GM20431 (cell line): ENCODE measurements at regions not wholly inside any gene's neighbourhood (a gene's known extent, or its start where the extent isn't known, plus 50 kb on each side); places are given as distances from the start of the nearest gene placed in this dataset.
"Not testable (repeated sequence)": the region's sequence is repeated elsewhere in the genome, so short reads cannot be mapped to it uniquely, and the experiment has no call there.

Experiments
- in situ Hi-C: fragments of 300-500 bp; cut with MseI, MboI; formaldehyde crosslinking; loops from one replicate; pipeline ENCODE4 v1.15.0; 2020; ENCODE audit warnings: low sequenced_read_pairs; ENCODE audit not compliant: unreplicated experiment

GRCh38 chr21:22132358-22133071 is 1134.3 kb downstream of the NCAM2 start:
- in situ Hi-C loops = no loop called here

DNA sequence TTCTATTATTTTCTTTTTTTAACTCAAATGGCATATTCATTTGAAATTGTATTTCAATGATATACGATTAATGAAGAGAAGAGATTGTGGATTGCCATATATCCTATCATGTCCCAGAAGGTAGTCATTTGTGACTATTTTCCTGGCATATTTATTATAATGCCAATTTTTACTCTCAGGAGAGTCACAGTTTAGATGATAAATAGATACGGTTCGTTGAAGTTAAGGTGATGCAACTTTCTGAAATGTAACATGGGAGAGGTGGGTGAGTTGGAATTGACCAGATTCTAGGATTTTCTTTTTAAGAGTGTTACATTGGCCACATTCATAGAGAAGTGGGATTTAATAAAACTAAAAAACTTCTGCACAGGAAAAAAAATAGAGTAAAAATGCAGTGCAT is 1138.5 kb downstream of the NCAM2 start:
- in situ Hi-C loops = no loop called here

GRCh38 chr21:22138297-22139016 is 1140.2 kb downstream of the NCAM2 start:
- in situ Hi-C loops = no loop called here

DNA sequence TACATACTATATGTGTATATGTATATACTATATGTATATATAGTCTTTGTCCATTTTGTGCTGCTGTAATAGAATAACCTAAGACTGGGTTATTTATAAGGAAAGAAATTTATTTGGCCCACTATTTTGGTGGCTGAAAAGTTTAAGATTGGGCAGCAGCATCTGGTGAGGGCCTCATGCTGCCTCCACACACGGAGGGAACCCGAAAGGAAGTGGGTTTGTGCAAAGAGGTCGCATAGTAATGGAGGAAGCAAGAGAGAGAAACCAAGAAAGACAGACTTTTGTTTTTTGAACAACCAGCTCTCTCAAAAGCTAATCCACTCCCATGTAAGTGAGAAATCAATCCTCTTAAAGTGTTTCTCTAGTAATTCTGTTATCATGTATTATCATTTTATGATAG is 1147.3 kb downstream of the NCAM2 start:
- in situ Hi-C loops = no loop called here

- in situ Hi-C loops = no loop called here
Measured at GRCh38 chr21:22154579-22155274, 1156.5 kb downstream of the NCAM2 start.

GRCh38 chr21:22164912-22165311 is 1166.7 kb downstream of the NCAM2 start:
- in situ Hi-C loops = no loop called here

GRCh38 chr21:22174746-22175145 is 1176.5 kb downstream of the NCAM2 start:
- in situ Hi-C loops = no loop called here

- in situ Hi-C loops = no loop called here
Measured at GRCh38 chr21:22189278-22189677, 1191.1 kb downstream of the NCAM2 start.

DNA sequence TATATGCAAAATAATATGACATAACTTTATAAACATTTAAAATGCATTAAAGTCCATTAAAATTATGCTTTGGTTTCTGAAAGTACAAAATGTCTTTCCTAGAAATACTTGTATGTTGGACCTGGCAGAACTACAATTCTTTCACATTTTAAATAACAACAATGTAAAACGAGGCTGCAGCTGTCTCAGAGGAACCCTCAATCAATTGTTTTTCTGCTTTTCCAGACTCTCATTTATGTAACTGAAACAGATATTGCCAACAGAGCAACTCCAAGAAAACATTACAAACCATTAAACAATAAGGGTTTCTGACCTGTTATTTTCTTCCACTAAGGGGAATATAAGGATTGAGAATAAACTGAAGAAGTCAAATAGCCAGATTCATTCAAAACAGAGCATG is 1193.4 kb downstream of the NCAM2 start:
- in situ Hi-C loops = no loop called here

DNA sequence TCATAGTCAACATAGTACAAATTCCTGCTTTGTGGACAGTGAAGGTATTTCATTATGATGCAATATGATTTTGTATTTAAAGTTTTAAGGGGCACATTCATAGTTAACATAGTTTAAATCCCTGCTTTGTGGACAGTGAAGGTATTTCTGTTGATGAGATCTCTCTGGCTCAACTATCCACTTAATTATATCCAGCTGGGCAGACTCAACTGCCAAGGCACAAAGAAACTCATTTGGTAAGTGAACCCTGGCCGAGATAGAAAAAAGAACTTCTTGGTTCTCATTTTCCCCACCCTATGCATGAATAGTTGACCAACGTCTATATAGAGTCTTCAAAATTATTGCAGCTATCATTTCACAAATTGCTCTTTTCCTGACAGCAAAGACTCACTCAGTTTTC is 1194.6 kb downstream of the NCAM2 start:
- in situ Hi-C loops = no loop called here

- in situ Hi-C loops = not testable (repeated sequence)
Measured at GRCh38 chr21:22194986-22195385, 1196.8 kb downstream of the NCAM2 start.

DNA sequence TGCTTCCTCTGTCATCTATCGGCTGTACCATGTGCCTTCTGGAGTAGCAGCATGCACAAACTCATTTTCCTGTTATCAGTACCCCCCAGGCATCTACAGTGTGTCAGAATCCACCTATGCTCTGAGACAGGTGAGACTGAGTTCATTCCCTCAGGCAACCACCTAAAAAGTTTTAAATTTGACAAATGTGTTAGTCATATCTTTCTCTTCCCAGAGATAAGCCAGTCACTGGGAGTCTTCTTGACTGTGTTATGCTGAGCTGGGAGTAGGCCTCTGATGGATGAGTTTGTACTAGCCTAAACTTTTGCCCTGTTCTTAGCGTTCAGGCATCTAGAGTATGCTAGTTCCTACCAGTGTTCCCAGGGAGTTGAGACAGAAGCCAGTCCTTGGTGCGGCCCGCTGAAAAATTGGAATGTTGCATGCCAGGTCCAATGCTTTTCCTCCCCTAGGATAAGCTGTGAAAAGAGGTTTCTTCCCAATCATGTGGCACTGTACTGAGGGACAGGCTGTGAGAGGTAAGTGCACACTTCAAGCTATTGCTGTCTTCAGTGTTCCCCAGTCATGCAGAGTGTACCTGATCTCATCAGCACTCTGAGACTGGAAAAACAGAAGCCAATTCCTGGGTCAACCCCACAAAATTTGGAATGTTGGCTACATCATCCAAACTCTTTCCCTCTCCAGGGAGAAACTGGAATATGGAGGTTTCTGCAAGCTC is 1202.3 kb downstream of the NCAM2 start:
- in situ Hi-C loops = no loop called here

- in situ Hi-C loops = no loop called here
Measured at GRCh38 chr21:22201126-22201525, 1202.9 kb downstream of the NCAM2 start.

- in situ Hi-C loops = no loop called here
Measured at GRCh38 chr21:22201669-22202068, 1203.5 kb downstream of the NCAM2 start.

DNA sequence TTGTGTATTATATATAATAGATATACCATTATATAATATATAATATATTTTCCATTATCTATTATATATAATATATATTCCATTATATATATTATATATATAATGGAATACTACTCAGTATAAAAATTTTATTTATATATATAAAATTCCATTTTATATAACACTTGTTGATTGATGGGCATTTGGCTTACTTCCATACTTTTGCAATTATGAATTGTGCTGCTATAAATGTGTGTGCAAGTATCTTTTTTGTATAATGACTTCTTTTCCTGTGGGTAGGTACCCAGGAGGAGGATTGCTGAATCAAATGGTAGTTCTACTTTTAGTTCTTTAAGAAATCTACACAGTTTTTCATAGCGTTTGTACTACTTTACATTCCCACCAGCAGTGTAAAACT is 1211.1 kb downstream of the NCAM2 start:
- in situ Hi-C loops = no loop called here

DNA sequence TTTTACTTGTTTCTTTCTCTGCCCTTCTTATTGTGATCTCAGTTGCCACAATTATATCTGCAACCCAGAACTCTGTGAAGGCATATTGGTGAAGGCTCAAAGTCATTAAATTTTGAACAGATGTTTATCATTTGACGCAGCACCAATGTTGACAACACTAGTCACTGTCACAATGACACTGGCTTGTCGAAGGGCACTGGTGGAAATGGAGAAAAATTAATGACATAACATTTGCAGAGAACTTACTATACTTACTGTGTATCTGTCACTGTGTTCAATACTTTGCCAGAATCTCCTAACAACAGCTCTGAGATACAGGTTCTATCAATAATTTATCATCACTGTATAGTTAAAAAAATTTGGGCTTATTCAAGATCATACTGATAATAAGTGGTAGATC is 1213.7 kb downstream of the NCAM2 start:
- in situ Hi-C loops = no loop called here

DNA sequence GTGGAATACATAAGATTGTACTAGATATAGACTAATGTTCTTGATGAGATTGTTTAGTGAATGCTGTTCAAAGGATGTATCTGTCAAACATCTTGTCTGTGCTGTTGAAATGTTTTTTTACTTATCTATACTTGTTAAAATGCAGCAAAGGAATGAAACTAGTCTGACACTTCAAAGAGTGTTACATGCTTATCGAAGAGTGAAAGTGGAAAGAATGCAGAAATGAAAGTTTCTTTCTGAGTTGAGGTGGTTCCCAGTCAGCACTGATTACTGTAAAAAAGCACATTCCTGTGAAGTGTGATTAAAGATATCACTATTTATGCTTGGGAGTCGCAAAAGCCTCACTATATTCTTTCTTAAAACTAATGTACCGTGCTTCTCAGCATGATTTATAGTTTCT is 1225.2 kb downstream of the NCAM2 start:
- in situ Hi-C loops = no loop called here

DNA sequence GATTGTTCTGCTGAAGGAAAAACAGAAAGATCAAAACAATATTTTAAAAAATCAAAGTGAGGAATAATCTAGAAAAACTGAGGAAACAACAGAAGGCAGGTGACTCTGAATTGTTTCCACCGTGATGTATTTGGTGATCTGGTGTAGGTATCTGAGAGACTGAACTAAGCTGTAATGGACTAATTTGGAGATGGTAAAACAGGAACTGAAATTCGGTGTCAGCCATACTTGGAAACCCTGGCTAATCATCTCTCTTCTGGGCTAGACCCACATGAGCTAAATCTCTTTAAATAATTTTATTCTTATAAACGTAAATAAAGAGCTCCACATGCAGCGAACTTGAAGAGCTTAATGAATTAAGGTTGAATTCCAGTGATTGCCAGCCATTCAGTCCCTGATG is 1226.1 kb downstream of the NCAM2 start:
- in situ Hi-C loops = no loop called here

DNA sequence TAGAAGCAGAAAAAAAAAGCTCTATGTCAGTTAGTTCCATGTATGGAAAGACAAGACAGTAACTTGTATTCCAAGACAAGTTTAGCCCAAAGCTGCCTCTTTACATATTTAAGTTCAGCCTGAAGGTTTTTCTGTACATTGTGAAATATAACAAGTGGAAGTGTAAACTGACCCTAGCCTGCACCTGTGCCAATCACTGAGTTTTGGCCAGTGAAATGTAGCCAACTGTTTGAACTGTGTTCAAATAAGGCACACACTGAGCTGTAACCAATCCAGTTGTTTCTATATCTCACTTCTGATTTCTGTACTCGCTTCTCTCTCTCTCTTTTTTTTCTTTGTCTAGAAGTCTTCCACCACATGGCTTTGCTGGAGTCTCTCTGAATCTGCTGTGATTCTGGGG is 1227.1 kb downstream of the NCAM2 start:
- in situ Hi-C loops = no loop called here

- in situ Hi-C loops = no loop called here
Measured at GRCh38 chr21:22231013-22231412, 1232.8 kb downstream of the NCAM2 start.
